Activated CD4-positive, alpha-beta T cell treated with anti-CD3 and anti-CD28 coated beads for 24 hours (primary cell): ENCODE measurements at regions not wholly inside any gene's neighbourhood (a gene's known extent, or its start where the extent isn't known, plus 50 kb on each side); places are given as distances from the start of the nearest gene placed in this dataset.

ENCODE experiments used
- DNase-seq, 2 donors: peaks; one replicate each; pipeline ENCODE4 v3.0.0-alpha.2; 2020; ENCODE audit warnings: low read depth in 2 of 2

GRCh38 chr9:88791105-88791805, 200.0 kb upstream of the S1PR3 start:
- no peak for DNase-seq

GRCh38 chr9:88792502-88792901, 198.8 kb upstream of the S1PR3 start:
- DNase-seq, result no peak

GRCh38 chr9:88794100-88794499, 197.2 kb upstream of the S1PR3 start:
- DNase-seq, result no peak

GRCh38 chr9:88796947-88797346, 194.3 kb upstream of the S1PR3 start:
- DNase-seq, result no peak

GRCh38 chr9:88798476-88798875, 192.8 kb upstream of the S1PR3 start:
- DNase-seq, result no peak

GRCh38 chr9:88799541-88800328, 191.5 kb upstream of the S1PR3 start:
- no peak for DNase-seq

GRCh38 chr9:88800329-88800682, 191.0 kb upstream of the S1PR3 start:
- no peak for DNase-seq

- DNase-seq, result no peak
These were observed 190.0 kb upstream of the S1PR3 start for GRCh38 chr9:88801214-88801796.

GRCh38 chr9:88802533-88802932, 188.7 kb upstream of the S1PR3 start:
- no peak for DNase-seq

GRCh38 chr9:88803546-88804253, 187.6 kb upstream of the S1PR3 start:
- no peak for DNase-seq

GRCh38 chr9:88804254-88804596, 187.0 kb upstream of the S1PR3 start:
- no peak for DNase-seq

- no peak for DNase-seq
These were observed 185.9 kb upstream of the S1PR3 start for GRCh38 chr9:88805217-88805943.

- no peak for DNase-seq
These were observed 183.8 kb upstream of the S1PR3 start for GRCh38 chr9:88807426-88807825.

- no peak for DNase-seq
These were observed 183.1 kb upstream of the S1PR3 start for GRCh38 chr9:88808019-88808656.

- DNase-seq, result no peak
These were observed 182.4 kb upstream of the S1PR3 start for GRCh38 chr9:88808761-88809354.

- no peak for DNase-seq
These were observed 181.7 kb upstream of the S1PR3 start for GRCh38 chr9:88809355-88810161.

- DNase-seq, result no peak
These were observed 180.4 kb upstream of the S1PR3 start for GRCh38 chr9:88810826-88811225.

- no peak for DNase-seq
These were observed 179.8 kb upstream of the S1PR3 start for GRCh38 chr9:88811511-88811910.

GRCh38 chr9:88812938-88813637, 178.2 kb upstream of the S1PR3 start:
- no peak for DNase-seq
